ENCODE measurements at regions not wholly inside any gene's neighbourhood (a gene's known extent, or its start where the extent isn't known, plus 50 kb on each side); places are given as distances from the start of the nearest gene placed in this dataset.

DNA sequence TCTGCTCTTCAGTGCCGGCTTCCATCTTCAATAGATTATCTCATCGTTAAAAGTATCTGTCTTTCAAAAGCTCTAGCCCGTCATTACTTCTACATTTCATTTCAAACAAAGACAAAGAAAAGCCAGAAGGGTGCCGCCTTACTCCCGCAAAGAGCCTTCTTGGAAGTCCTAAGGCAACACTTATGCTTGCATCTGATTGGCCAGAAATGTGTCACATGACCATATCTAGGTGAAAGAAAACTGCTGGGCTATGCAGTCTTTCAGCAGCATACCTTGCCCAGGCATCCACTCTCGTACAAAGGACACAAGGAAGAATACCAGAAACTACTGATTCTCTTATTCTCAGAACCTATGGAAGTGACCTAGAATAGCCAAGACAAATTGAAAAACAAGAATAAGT lies 217.1 kb upstream of the SLC35G4 start:
- TF ChIP-seq, protein P1, sequence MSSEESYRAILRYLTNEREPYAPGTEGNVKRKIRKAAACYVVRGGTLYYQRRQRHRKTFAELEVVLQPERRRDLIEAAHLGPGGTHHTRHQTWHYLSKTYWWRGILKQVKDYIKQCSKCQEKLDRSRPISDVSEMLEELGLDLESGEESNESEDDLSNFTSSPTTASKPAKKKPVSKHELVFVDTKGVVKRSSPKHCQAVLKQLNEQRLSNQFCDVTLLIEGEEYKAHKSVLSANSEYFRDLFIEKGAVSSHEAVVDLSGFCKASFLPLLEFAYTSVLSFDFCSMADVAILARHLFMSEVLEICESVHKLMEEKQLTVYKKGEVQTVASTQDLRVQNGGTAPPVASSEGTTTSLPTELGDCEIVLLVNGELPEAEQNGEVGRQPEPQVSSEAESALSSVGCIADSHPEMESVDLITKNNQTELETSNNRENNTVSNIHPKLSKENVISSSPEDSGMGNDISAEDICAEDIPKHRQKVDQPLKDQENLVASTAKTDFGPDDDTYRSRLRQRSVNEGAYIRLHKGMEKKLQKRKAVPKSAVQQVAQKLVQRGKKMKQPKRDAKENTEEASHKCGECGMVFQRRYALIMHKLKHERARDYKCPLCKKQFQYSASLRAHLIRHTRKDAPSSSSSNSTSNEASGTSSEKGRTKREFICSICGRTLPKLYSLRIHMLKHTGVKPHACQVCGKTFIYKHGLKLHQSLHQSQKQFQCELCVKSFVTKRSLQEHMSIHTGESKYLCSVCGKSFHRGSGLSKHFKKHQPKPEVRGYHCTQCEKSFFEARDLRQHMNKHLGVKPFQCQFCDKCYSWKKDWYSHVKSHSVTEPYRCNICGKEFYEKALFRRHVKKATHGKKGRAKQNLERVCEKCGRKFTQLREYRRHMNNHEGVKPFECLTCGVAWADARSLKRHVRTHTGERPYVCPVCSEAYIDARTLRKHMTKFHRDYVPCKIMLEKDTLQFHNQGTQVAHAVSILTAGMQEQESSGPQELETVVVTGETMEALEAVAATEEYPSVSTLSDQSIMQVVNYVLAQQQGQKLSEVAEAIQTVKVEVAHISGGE (CRISPR knock-in tag; IDR thresholded peaks at IDR 0.05), result no peak
- TF ChIP-seq CTCF (IDR thresholded peaks at IDR 0.05 in 2 of 3, conservative IDR thresholded peaks at IDR 0.05 in 1 of 3; ENCODE audit: insufficient read depth in 2 of 3, low read depth in 1 of 3, low read length in 3 of 3) (no peak), GABPA (tag; conservative IDR thresholded peaks at IDR 0.05; ENCODE audit: low read depth) (no peak)
- TF ChIP-seq, protein P2, sequence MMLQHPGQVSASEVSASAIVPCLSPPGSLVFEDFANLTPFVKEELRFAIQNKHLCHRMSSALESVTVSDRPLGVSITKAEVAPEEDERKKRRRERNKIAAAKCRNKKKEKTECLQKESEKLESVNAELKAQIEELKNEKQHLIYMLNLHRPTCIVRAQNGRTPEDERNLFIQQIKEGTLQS (IDR thresholded peaks at IDR 0.05), result no peak
- TF ChIP-seq, protein P2 (CRISPR knock-in tag; conservative IDR thresholded peaks at IDR 0.05), result no peak

All from K562 (cell line).